ENCODE measurements at regions not wholly inside any gene's neighbourhood (a gene's known extent, or its start where the extent isn't known, plus 50 kb on each side); places are given as distances from the start of the nearest gene placed in this dataset.
A peak's percentile ranks its signal among the peaks of the same experiment; 100 is the strongest.
"Not testable (repeated sequence)": the region's sequence is repeated elsewhere in the genome, so short reads cannot be mapped to it uniquely, and the experiment has no call there.

- no peak for DNase-seq
Measured at GRCh38 chrX:96002431-96002830, 682.2 kb upstream of the DIAPH2 start.

DNA sequence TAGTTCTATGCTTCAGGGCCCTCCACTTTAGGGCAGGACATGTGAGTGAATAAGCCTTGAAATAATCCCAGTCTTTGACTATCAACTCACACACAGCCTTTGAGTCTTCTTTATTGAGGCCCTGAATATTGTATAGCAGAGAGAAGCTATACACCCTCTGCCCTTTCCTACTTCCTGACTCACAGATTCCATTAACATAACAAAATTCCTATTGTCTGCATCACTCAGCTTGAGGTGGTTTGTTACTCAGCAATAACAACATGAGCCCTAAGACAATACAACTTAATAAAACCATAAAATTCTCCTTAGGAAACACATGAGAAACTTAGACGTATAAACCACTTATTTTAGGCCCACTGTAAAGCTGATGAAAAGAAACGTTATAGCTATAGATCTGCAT lies 680.3 kb upstream of the DIAPH2 start:
- DNase-seq, result no peak

DNA sequence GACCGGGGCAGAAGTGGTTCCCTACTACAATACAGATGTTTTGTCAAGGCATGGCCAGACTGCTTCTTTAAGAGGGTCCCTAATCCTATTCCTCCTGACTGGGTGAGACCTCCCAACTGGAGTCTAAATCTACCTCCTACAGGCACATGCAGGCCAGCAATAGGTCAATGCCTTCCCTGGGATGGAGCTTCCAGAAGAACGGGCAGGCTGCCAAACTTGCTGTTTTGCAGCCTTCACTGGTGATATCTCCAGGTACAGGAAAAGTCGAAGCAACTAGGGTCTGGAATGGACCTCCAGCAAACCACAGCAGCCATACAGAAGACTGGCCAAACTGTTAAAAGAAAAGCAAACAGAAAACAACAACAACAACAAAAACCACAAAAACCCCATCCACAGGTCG lies 678.4 kb upstream of the DIAPH2 start:
- no peak for DNase-seq

DNA sequence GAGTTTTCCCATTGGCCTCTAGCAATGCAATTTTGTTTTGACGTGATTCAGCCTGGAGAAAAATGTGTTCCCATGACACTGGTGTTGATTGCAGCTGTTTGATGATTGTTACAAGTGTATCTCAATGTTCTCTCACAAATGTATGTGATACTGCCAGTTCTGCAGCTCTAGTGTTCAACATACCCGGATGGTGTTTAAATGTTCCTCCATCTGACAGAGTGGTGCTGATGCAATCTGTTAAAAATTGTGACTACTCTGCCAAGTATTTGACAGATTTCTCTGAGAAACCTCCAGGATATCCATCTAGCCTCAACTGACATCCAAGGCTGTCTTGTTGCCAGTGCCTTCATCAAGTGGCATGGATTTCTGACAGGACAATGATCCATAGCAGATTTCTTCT lies 657.2 kb upstream of the DIAPH2 start:
- no peak for DNase-seq

DNA sequence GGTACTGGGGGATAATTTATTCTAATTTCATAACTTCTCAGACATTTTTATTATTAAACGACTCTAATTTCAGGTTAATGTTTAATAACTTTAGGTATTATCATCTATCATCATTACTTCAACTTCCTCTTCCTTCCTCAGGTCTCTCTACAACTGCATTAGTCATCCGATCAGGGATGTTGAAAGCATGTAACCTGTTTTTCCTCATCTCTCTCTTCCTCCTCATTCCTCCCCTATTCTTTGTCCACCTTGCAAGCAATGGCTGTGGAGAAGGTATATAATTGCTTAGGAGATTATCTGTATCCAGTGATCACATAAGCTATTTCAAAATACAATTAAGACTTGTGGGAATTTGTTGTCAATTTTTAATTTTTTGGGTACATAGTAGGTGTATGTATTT lies 632.6 kb upstream of the DIAPH2 start:
- DNase-seq, result no peak

GRCh38 chrX:96081891-96082290 lies 602.8 kb upstream of the DIAPH2 start:
- no peak for DNase-seq

DNA sequence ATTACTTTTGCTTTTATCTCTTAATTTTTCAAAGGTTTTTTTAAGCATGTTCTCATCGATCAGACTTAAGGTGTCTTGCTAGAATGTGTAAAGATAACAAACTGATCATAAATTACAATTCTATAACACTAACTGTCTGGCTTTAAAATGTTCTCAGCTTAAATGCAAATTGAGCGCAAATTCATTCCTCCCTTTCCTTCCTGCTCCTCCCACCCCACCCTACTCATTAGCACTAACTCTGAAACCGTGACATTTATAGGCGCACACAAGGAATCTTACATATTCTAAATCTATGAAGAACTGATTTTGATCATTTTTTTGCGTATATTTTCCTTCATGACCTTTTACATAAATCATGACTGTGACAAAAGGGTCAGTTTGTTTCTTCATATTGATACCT lies 590.0 kb upstream of the DIAPH2 start:
- DNase-seq, result no peak

DNA sequence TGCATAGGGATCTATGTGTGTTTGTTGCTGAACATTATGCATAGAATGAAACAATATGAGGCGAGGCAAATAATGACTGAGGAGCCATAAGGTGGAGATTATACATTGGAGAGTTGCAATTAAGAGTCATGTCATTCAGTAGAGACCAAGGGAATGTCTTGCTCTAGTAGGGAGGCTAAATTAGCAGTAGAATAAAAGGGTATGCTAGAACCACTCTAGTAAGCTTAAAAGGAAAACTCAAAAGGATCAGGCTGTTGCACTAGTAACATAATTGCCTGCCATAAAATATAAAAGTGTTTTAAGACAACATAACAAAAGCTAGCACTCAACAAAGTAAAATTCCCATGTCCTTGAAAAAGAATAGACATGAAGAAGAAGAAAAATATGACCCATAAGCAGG lies 586.2 kb upstream of the DIAPH2 start:
- no peak for DNase-seq

- DNase-seq, result no peak
Measured at GRCh38 chrX:96102997-96103396, 581.6 kb upstream of the DIAPH2 start.

- DNase-seq, result no peak
Measured at GRCh38 chrX:96112689-96113088, 572.0 kb upstream of the DIAPH2 start.

GRCh38 chrX:96126182-96126581 lies 558.5 kb upstream of the DIAPH2 start:
- DNase-seq, result no peak

DNA sequence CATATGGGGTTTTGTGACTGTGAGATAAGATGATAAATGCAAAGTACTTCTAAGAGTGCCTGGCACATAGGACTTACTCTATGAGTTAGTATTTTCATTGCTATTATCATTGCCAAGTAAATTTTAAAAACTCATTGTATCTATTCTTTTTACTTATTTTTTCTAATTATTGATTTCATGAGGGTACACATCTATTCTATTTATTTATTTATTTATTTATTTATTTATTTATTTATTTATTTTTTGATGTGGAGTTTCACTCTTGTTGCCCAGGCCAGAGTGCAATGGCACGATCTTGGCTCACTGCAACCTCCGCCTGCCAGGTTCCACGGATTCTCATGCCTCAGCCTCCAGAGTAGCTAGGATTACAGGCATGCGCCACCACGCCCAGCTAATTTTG lies 556.6 kb upstream of the DIAPH2 start:
- DNase-seq, result not testable (repeated sequence)

GRCh38 chrX:96140796-96141195 lies 543.8 kb upstream of the DIAPH2 start:
- DNase-seq, result no peak

- no peak for DNase-seq
Measured at GRCh38 chrX:96147681-96148080, 537.0 kb upstream of the DIAPH2 start.

- no peak for DNase-seq
Measured at GRCh38 chrX:96170626-96171025, 514.0 kb upstream of the DIAPH2 start.

GRCh38 chrX:96176921-96177320 lies 507.7 kb upstream of the DIAPH2 start:
- no peak for DNase-seq

- DNase-seq, result no peak
Measured at GRCh38 chrX:96181605-96182004, 503.0 kb upstream of the DIAPH2 start.

DNA sequence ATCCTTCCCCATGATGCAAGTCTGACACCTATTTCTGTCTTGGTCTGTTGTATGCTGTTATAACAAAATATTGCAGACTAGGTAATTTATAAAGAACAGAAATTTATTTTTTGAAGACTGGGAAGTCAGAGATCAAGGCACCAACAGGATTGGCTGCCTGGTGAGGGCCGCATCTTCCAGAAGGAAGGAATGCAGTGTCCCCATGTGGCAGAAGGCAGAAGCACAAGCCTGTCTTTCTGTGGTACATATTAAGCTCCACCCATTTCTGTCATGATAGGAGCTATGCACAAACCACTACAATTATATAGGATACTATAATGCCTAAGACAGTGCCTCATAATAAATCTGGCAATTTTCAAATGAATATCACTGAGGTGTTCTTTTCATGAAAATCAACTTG lies 502.3 kb upstream of the DIAPH2 start:
- peak; percentile 22 for DNase-seq

DNA sequence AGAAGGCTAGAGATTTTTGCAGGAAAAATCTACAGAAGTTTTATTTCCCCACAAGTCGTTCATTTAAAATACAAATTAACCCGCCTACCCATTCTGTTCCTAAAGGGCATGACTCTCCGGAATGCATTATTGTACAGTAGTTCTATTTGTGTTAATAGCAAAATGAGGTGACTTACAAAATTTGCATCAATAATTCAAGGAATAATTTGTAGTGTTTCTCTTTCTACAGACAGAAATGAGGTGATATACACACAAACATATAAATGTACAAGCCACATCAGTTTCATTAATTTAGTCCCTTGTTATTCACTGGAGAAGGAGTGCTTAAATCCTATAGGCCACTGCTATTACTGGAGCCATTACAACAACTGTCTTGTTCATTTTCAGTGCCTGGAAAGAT lies 501.3 kb upstream of the DIAPH2 start:
- DNase-seq, result no peak

DNA sequence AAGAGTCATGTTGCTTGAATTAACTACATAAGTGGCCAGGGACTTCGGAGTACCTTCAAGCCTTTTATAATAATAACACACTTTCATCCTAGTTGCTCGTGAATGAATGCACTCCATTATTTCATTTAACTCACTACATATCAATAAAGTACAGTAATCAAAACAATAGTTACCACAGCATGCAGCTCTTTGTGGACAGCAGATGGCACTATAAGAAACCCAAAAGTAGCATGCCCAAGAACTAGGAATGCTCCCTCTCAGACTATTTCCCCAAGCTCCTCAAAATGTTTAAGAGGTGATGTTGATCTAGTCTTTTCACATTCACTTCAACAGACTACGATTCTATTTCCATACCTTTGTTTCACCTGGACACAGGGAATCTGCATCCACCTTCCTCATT lies 500.8 kb upstream of the DIAPH2 start:
- DNase-seq, result no peak

- no peak for DNase-seq
Measured at GRCh38 chrX:96204928-96205327, 479.7 kb upstream of the DIAPH2 start.

DNA sequence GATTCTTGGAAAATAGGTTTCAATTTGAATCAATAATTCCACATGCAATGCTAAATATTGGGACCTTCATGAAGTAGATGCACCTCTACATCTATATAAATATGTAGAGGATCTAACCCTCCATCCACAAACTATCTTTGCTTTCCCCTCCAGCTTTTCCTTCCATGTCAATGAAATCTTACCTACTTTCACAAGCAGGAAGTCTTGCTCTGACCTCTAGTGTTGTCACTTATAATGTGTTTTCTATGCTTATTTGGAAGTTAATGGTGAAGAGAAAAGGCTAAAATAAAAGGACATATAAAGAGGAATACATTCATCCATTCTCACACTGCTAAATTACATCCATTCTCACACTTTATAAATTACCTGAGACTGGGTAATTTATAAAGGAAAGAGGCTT lies 472.7 kb upstream of the DIAPH2 start:
- no peak for DNase-seq

DNA sequence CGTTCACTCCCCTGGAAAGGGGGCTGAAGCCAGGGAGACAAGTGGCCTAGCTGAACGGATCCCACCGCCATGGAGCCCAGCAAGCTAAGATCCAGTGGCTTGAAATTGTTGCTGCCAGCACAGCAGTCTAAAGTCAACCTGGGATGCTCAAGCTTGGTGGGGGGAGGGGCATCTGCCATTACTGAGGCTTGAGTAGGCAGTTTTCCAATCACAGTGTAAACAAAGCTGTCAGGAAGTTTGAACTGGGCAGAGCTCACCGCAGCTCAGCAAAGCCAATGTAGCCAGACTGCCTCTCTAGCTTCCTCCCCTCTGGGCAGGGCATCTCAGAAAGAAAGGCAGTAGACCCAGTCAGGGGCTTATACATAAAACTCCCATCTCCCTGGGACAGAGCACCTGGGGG lies 470.0 kb upstream of the DIAPH2 start:
- DNase-seq, result not testable (repeated sequence)

GRCh38 chrX:96224279-96224678 lies 460.4 kb upstream of the DIAPH2 start:
- no peak for DNase-seq

- no peak for DNase-seq
Measured at GRCh38 chrX:96244955-96245354, 439.7 kb upstream of the DIAPH2 start.

- no peak for DNase-seq
Measured at GRCh38 chrX:96246436-96246835, 438.2 kb upstream of the DIAPH2 start.
